Inferior parietal cortex (tissue), 1 donor: ENCODE measurements at regions not wholly inside any gene's neighbourhood (a gene's known extent, or its start where the extent isn't known, plus 50 kb on each side); places are given as distances from the start of the nearest gene placed in this dataset.
A peak's percentile ranks its signal among the peaks of the same experiment; 100 is the strongest.

Experiments used
- DNase-seq: peaks from one replicate; pipeline ENCODE4 v3.0.0-alpha.2; 2016; ENCODE audit errors: extremely low spot score

GRCh38 chr15:29874977-29875376 lies 52.7 kb upstream of the TJP1 start:
- DNase-seq, result no peak

DNA sequence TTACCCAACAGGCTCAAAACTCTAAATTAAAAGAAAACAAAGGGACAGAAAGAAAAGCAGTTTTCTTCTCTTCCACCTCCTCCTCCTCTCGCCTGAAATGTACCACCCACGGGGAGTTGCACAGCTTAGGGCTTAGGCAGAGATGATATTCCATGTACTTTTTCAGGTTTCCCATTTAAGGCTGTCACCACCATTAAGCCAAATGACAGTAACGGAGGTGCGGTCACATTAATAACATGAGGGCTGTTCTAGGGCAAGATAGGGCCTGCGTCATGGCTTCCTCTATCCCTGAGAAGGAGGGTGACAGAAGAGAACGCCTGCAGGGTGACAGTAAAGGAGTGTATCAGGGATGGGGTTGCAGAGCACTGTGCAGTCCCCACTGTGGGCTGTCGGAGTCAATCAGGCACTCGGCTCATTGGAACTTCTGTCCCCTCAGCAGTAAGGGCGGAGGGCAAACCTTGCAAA lies 51.7 kb upstream of the TJP1 start:
- DNase-seq, result peak; percentile 54

DNA sequence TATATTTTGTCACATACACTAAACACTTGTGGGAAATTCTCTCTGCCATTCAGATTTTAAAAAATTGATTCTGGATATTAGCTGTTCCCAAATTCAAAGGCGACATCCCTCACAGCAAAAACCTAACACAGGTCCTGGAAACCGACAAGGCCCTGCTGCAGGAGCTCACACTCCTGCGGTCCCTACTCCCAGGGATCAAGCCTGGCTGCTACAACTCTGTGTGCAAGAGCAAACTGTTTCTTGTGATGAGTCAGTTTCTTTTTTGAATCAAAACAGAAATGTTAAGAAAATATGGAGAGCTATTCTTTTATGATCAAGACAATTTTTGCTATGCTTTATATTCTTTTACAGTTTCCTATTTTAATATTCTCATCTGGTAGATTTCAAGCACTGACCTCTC lies 51.0 kb upstream of the TJP1 start:
- DNase-seq, result no peak

GRCh38 chr15:29872716-29873115 lies 50.4 kb upstream of the TJP1 start:
- DNase-seq, result no peak
